Right renal pelvis (tissue), 4 donors: ENCODE measurements at regions not wholly inside any gene's neighbourhood (a gene's known extent, or its start where the extent isn't known, plus 50 kb on each side); places are given as distances from the start of the nearest gene placed in this dataset.

Experiments
- DNase-seq, 4 donors: peaks; one replicate each; pipeline ENCODE4 v3.0.0-alpha.2; 2013; ENCODE audit warnings: low read depth in 4 of 4, low spot score in 3 of 4, missing footprints in 1 of 4

DNA sequence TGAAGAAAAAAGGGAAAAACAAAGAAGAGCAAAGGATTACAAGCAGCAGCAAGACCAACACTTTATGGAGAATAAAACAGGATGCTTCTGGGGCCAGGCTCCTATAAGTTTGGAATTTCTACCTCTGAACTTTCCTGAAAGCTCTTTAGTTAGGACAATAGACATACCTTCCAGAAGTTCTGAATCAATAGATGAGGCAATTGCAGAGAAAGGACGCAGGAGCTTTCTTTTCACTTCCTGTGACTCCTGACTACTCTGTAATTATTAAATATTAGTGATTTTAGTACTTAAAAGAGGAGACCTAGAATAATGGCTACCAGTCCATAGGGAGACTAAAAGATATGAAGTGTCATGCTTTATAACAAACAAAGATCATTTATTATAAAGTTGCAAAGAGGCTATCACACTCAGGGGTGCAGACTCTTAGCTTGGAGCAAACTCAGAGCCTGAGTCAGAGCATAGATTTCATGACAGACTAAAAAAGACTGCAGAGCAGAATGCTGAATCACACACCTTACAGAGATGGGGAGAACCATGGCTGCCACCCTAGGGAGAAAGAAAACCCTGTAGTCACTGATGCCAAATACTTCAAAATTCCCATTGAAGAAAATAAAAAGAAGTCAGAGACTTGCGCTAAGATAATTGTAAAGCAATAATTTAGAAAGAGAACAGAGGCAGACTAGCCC, 52.5 kb upstream of the FAM136A start:
- DNase-seq = no peak
